ENCODE measurements at regions not wholly inside any gene's neighbourhood (a gene's known extent, or its start where the extent isn't known, plus 50 kb on each side); places are given as distances from the start of the nearest gene placed in this dataset.

DNA sequence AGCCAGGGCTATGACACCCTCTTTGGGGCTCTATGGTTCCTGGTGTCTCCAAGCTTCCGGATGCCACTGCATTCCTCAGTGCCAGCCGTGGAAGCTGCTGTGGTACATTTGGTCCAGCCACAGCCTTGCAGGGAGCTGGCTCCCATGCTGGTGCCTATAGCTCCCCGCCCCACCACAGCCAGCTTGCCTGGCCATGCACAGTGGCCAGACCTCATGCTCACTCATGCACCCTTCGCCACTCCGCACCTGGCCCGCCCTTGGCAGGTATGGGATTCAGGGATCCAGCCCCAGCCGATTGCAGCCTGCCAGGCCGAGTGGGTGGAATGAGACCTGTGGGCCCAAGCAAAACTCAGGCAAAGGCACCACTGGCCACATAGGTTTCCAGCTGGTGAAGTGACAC lies 354.8 kb downstream of the GRIA2 start:
- Histone ChIP-seq H3K9me3 (no peaks in the 10 kb centered on the region), H3K36me3 (no peaks in the 10 kb centered on the region), H3K4me1 (no peaks in the 10 kb centered on the region), H3K4me3 (no peak overlapping the region), H3K27me3 (no peaks in the 10 kb centered on the region), H3K27ac (no peak overlapping the region)
- intact Hi-C loops (cut with DNase I; ENCODE audit: low total_unique reads): no loop called here
- no peak for DNase-seq
- TF ChIP-seq, protein P1, sequence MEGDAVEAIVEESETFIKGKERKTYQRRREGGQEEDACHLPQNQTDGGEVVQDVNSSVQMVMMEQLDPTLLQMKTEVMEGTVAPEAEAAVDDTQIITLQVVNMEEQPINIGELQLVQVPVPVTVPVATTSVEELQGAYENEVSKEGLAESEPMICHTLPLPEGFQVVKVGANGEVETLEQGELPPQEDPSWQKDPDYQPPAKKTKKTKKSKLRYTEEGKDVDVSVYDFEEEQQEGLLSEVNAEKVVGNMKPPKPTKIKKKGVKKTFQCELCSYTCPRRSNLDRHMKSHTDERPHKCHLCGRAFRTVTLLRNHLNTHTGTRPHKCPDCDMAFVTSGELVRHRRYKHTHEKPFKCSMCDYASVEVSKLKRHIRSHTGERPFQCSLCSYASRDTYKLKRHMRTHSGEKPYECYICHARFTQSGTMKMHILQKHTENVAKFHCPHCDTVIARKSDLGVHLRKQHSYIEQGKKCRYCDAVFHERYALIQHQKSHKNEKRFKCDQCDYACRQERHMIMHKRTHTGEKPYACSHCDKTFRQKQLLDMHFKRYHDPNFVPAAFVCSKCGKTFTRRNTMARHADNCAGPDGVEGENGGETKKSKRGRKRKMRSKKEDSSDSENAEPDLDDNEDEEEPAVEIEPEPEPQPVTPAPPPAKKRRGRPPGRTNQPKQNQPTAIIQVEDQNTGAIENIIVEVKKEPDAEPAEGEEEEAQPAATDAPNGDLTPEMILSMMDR (IDR thresholded peaks at IDR 0.05): no peak
- no peak for TF ChIP-seq POLR2A (IDR thresholded peaks at IDR 0.05)

DNA sequence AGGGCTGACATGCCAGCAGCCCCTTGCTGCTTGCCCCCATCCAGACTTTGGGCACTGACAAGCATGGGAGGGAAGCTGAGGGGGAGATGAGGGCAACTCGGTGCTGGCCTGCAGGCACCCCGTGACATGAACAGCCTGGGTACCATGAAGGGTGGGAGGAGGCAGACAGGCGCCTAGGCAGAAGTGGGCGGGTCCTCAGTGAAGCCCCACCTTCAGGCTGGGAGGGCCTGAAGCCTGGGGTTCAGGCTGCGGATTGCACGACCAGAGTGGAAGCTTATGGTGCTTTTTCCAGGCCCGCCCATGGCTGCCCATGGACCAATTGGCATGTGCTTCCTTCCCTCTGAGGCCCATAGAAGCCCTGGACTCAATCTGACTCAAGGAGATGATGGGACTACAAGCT lies 354.1 kb downstream of the GRIA2 start:
- Histone ChIP-seq H3K4me3 (no peak overlapping the region), H3K27ac (no peak overlapping the region), H3K27me3 (no peaks in the 10 kb centered on the region), H3K36me3 (no peaks in the 10 kb centered on the region), H3K4me1 (no peaks in the 10 kb centered on the region), H3K9me3 (no peaks in the 10 kb centered on the region)
- intact Hi-C loops (cut with DNase I; ENCODE audit: low total_unique reads): no loop called here
- no peak for DNase-seq
- TF ChIP-seq, protein P1 (IDR thresholded peaks at IDR 0.05): no peak
- no peak for TF ChIP-seq POLR2A (IDR thresholded peaks at IDR 0.05)

DNA sequence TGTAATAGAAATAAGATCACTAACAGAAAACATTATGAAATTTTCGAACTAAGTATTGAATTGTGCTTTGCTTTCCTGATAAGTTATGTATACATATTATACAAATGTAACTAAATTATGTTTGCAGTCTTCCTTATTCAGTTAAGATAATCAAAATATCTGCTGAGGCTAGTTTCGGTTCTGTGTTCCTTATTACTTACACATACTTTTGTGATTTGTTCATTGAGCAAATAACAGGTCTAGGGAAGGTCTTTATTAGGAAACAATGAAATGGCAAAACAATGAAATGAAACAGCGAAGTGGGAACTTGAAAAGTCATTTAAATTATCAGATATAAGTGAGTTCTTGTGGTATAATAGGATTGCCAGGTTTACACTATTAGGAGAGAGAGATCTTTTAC lies 352.4 kb downstream of the GRIA2 start:
- H3K4me3 ChIP-seq: no peak overlapping the region
- TF ChIP-seq, protein P1 (IDR thresholded peaks at IDR 0.05): no peak
- no peak for TF ChIP-seq POLR2A (IDR thresholded peaks at IDR 0.05)
- H3K4me1 ChIP-seq: no peaks in the 10 kb centered on the region
- no peak overlapping the region for H3K27ac ChIP-seq
- intact Hi-C loops (cut with DNase I; ENCODE audit: low total_unique reads): no loop called here
- no peaks in the 10 kb centered on the region for H3K36me3 ChIP-seq
- no peaks in the 10 kb centered on the region for H3K9me3 ChIP-seq
- DNase-seq: no peak
- no peaks in the 10 kb centered on the region for H3K27me3 ChIP-seq

- Histone ChIP-seq H3K27ac (no peak overlapping the region), H3K4me1 (no peaks in the 10 kb centered on the region), H3K36me3 (no peaks in the 10 kb centered on the region), H3K27me3 (no peaks in the 10 kb centered on the region), H3K4me3 (no peak overlapping the region), H3K9me3 (no peaks in the 10 kb centered on the region)
- TF ChIP-seq, protein P1 (IDR thresholded peaks at IDR 0.05): no peak
- no peak for TF ChIP-seq POLR2A (IDR thresholded peaks at IDR 0.05)
- intact Hi-C loops (cut with DNase I; ENCODE audit: low total_unique reads): no loop called here
- no peak for DNase-seq
Measured at GRCh38 chr4:157572284-157572683, 351.8 kb downstream of the GRIA2 start.

GRCh38 chr4:157564771-157565170 lies 344.2 kb downstream of the GRIA2 start:
- DNase-seq: no peak
- Histone ChIP-seq H3K4me3 (no peak overlapping the region), H3K27me3 (no peaks in the 10 kb centered on the region), H3K27ac (no peak overlapping the region), H3K9me3 (no peaks in the 10 kb centered on the region), H3K4me1 (no peaks in the 10 kb centered on the region), H3K36me3 (no peaks in the 10 kb centered on the region)
- TF ChIP-seq POLR2A (IDR thresholded peaks at IDR 0.05): no peak
- TF ChIP-seq, protein P1 (IDR thresholded peaks at IDR 0.05): no peak
- intact Hi-C loops (cut with DNase I; ENCODE audit: low total_unique reads): no loop called here

Data from uterus (tissue), 3 donors.